ENCODE measurements at regions not wholly inside any gene's neighbourhood (a gene's known extent, or its start where the extent isn't known, plus 50 kb on each side); places are given as distances from the start of the nearest gene placed in this dataset.

GRCh38 chr6:86153521-86153920 lies 510.8 kb upstream of the SYNCRIP start:
- TF ChIP-seq CTCF (IDR thresholded peaks at IDR 0.05; ENCODE audit: insufficient read depth, low read length) (no peak), POLR2AphosphoS5 (IDR thresholded peaks at IDR 0.05; ENCODE audit: low read depth) (no peak), REST (IDR thresholded peaks at IDR 0.05; ENCODE audit: insufficient replicate concordance, low read depth) (no peak), GABPA (IDR thresholded peaks at IDR 0.05; ENCODE audit: low read depth) (no peak)
